H1 (cell line): ENCODE measurements at regions not wholly inside any gene's neighbourhood (a gene's known extent, or its start where the extent isn't known, plus 50 kb on each side); places are given as distances from the start of the nearest gene placed in this dataset.

ENCODE experiments used
- CTCF ChIA-PET: fragments of 300-600 bp; sonication (Branson Sonifier 250); formaldehyde crosslinking; loops from one replicate; lab custom pipeline; 2021; ENCODE audit not compliant: partially characterized antibody; lab: Charles Lee
- POLR2A ChIA-PET: fragments of 300-600 bp; sonication (Branson Sonifier 250); formaldehyde crosslinking; loops from one replicate; lab custom pipeline; 2021; ENCODE audit warnings: inconsistent platforms; ENCODE audit not compliant: partially characterized antibody; lab: Charles Lee
- DNase-seq, 2 experiments: peaks; one replicate each; pipeline versions ENCODE4 v3.0.0 to v3.0.0-alpha.2; 2010 to 2022; ENCODE audit warnings: low spot score in 2 of 2, low read depth in 1 of 2, mixed read lengths in 1 of 2
- FAIRE-seq: peaks from 2 replicates; lab custom pipeline; 2011; peaks lifted over from hg19 to GRCh38; lab: Jason Lieb, UNC
- H2AFZ ChIP-seq: 2 replicates; pipeline ENCODE4 v1.8.1; 2012; ENCODE audit warnings: low read length, inconsistent platforms
- H2AK5ac ChIP-seq: 2 replicates; pipeline ENCODE4 v1.6.1; 2013; ENCODE audit warnings: low read depth, low read length
- H2BK120ac ChIP-seq: replicated peaks from 2 replicates; pipeline ENCODE3; 2013; ENCODE audit warnings: low read depth, low read length, inconsistent platforms
- H2BK12ac ChIP-seq: 2 replicates; pipeline ENCODE4 v1.6.1; 2013; ENCODE audit warnings: low read depth, low read length
- H2BK15ac ChIP-seq: 2 replicates; pipeline ENCODE4 v1.6.1; 2013; ENCODE audit warnings: low read length
- H2BK20ac ChIP-seq: 2 replicates; pipeline ENCODE4 v1.6.1; 2013; ENCODE audit warnings: low read length
- H2BK5ac ChIP-seq: 2 replicates; pipeline ENCODE4 v1.6.1; 2013; ENCODE audit warnings: low read depth, low read length
- H3K14ac ChIP-seq: 2 replicates; pipeline ENCODE4 v1.6.1; 2013; ENCODE audit warnings: inconsistent platforms; ENCODE audit not compliant: insufficient read length
- H3K18ac ChIP-seq: 2 replicates; pipeline ENCODE4 v1.6.1; 2013; ENCODE audit warnings: low read length; ENCODE audit errors: extremely low read depth
- H3K23ac ChIP-seq: 2 replicates; pipeline ENCODE4 v1.6.1; 2013; ENCODE audit warnings: inconsistent platforms; ENCODE audit not compliant: insufficient read length
- H3K23me2 ChIP-seq: 2 replicates; pipeline ENCODE4 v1.6.1; 2013; ENCODE audit warnings: low read depth, low read length
- H3K27ac ChIP-seq: 2 replicates; pipeline ENCODE4 v1.6.1; 2011; ENCODE audit warnings: low read depth, low read length, inconsistent platforms
- H3K27me3 ChIP-seq, 4 experiments: replicated peaks in 1 of 4; 1 replicate in 1 of 4; 2 replicates in 3 of 4; pipeline versions ENCODE4 v1.6.1 to v1.8.1; 2011 to 2013; ENCODE audit warnings: low read length in 3 of 4, mild to moderate bottlenecking in 3 of 4, inconsistent platforms in 2 of 4, mixed read lengths in 2 of 4, moderate library complexity in 1 of 4; ENCODE audit not compliant: control insufficient read depth in 3 of 4, insufficient read depth in 3 of 4; ENCODE audit errors: extremely low read depth in 1 of 4
- H3K36me3 ChIP-seq, 4 experiments: 2 replicates each; pipeline versions ENCODE4 v1.6.1 to v1.8.1; 2011 to 2013; ENCODE audit warnings: mild to moderate bottlenecking in 4 of 4, low read length in 3 of 4, moderate library complexity in 2 of 4, control low read depth in 1 of 4, inconsistent platforms in 1 of 4; ENCODE audit not compliant: insufficient read depth in 4 of 4, control insufficient read depth in 2 of 4
- H3K4ac ChIP-seq: replicated peaks from 2 replicates; pipeline ENCODE3; 2013; ENCODE audit warnings: low read length, low read depth, mixed read lengths, inconsistent platforms; ENCODE audit not compliant: insufficient read length
- H3K4me1 ChIP-seq, 4 experiments: replicated peaks in 1 of 4; 1 replicate in 1 of 4; 2 replicates in 3 of 4; pipeline versions ENCODE4 v1.6.1 to v1.8.1; 2011 to 2013; ENCODE audit warnings: low read length in 3 of 4, inconsistent platforms in 2 of 4, mixed read lengths in 1 of 4; ENCODE audit not compliant: insufficient read depth in 4 of 4, control insufficient read depth in 3 of 4
- H3K4me2 ChIP-seq, 2 experiments: 2 replicates each; pipeline versions ENCODE4 v1.6.1 to v1.8.1; 2011 to 2013; ENCODE audit warnings: low read depth in 2 of 2, low read length in 2 of 2, control low read depth in 1 of 2, inconsistent platforms in 1 of 2, mild to moderate bottlenecking in 1 of 2; ENCODE audit not compliant: insufficient read depth in 1 of 2
- H3K4me3 ChIP-seq, 4 experiments: fragments of 200-600, 300-600 bp in 1 of 4; sonication (generic), shearing (Covaris generic), sonication (Bioruptor Twin) in 1 of 4; 2 replicates each; pipeline versions ENCODE4 v1.5.1 to v1.8.1; 2011 to 2016; ENCODE audit warnings: low read length in 4 of 4, low read depth in 3 of 4, control low read depth in 2 of 4, inconsistent platforms in 2 of 4, mild to moderate bottlenecking in 2 of 4, mixed read lengths in 1 of 4, moderate library complexity in 1 of 4; ENCODE audit not compliant: insufficient read depth in 2 of 4; ENCODE audit errors: extremely low read depth in 1 of 4
- H3K56ac ChIP-seq: replicated peaks from 2 replicates; pipeline ENCODE3; 2013; ENCODE audit warnings: low read depth, mild to moderate bottlenecking, mixed read lengths, low read length, inconsistent platforms; ENCODE audit not compliant: insufficient read length
- H3K79me1 ChIP-seq: 2 replicates; pipeline ENCODE4 v1.6.1; 2013; ENCODE audit warnings: low read depth, low read length, control low read depth
- H3K79me2 ChIP-seq, 2 experiments: 2 replicates each; pipeline versions ENCODE4 v1.6.1 to v1.8.1; 2012 to 2013; ENCODE audit warnings: low read length in 2 of 2, mild to moderate bottlenecking in 2 of 2, inconsistent platforms in 1 of 2; ENCODE audit not compliant: insufficient read depth in 2 of 2, control insufficient read depth in 1 of 2
- H3K9ac ChIP-seq, 4 experiments: replicated peaks in 1 of 4; 1 replicate in 1 of 4; 2 replicates in 3 of 4; pipeline versions ENCODE4 v1.6.1 to v1.8.1; 2011 to 2013; ENCODE audit warnings: low read depth in 3 of 4, low read length in 3 of 4, control low read depth in 2 of 4, mild to moderate bottlenecking in 2 of 4, moderate library complexity in 2 of 4, inconsistent platforms in 1 of 4; ENCODE audit errors: extremely low read depth in 1 of 4
- H3K9me3 ChIP-seq, 2 experiments: 2 replicates each; pipeline versions ENCODE4 v1.6.1 to v1.8.1; 2012 to 2013; ENCODE audit warnings: mild to moderate bottlenecking in 2 of 2, moderate library complexity in 2 of 2, control low read depth in 1 of 2, inconsistent platforms in 1 of 2, low read depth in 1 of 2, low read length in 1 of 2, mixed read lengths in 1 of 2; ENCODE audit not compliant: insufficient read depth in 2 of 2
- H4K20me1 ChIP-seq, 2 experiments: replicated peaks in 1 of 2; 2 replicates each; pipeline versions ENCODE3 to v1.8.1; 2011 to 2013; ENCODE audit warnings: inconsistent platforms in 2 of 2, low read length in 2 of 2, mild to moderate bottlenecking in 1 of 2; ENCODE audit not compliant: insufficient read depth in 2 of 2, control insufficient read depth in 1 of 2
- H4K5ac ChIP-seq: 2 replicates; pipeline ENCODE4 v1.6.1; 2013; ENCODE audit warnings: low read length, low read depth, mixed read lengths, inconsistent platforms; ENCODE audit not compliant: insufficient read length
- H4K8ac ChIP-seq: 2 replicates; pipeline ENCODE4 v1.8.0; 2013; ENCODE audit warnings: mild to moderate bottlenecking, moderate library complexity, low read length, inconsistent platforms; ENCODE audit not compliant: insufficient read depth; ENCODE audit errors: extremely low read depth
- H4K91ac ChIP-seq: replicated peaks from 2 replicates; pipeline ENCODE3; 2013; ENCODE audit warnings: low read length, mixed read lengths, inconsistent platforms; ENCODE audit not compliant: insufficient read length
- CBX8 ChIP-seq: fragments of 300-800, 300-1000 bp; sonication (generic); IDR thresholded peaks from 2 replicates; pipeline ENCODE4 v1.7.1; 2016; ENCODE audit warnings: low read depth, low read length, borderline replicate concordance
- CHD1 ChIP-seq: IDR thresholded peaks from 2 replicates; pipeline ENCODE4 v1.6.1; 2012; ENCODE audit warnings: low read depth, low read length, improper control_type of control experiment
- KDM4A ChIP-seq: IDR thresholded peaks from one replicate; pipeline ENCODE4 v1.7.1; 2012; ENCODE audit warnings: low read depth, mild to moderate bottlenecking, moderate library complexity, low read length, inconsistent platforms; ENCODE audit not compliant: severe bottlenecking
- PHF8 ChIP-seq: fragments of 200-600 bp; sonication (generic); conservative IDR thresholded peaks from 2 replicates; pipeline ENCODE4 v1.7.1; 2012; ENCODE audit warnings: low read depth, mild to moderate bottlenecking, inconsistent platforms, low read length, moderate library complexity
- POLR2A ChIP-seq, 2 experiments: IDR thresholded peaks; 1 replicate in 1 of 2; 2 replicates in 1 of 2; pipeline ENCODE4 v1.6.1; 2011; ENCODE audit warnings: low read depth in 2 of 2, low read length in 2 of 2, mild to moderate bottlenecking in 2 of 2; ENCODE audit errors: control extremely low read depth in 1 of 2
- RNF2 ChIP-seq: fragments of 200-900, 300-1000 bp; sonication (generic); IDR thresholded peaks from 2 replicates; pipeline ENCODE4 v1.7.1; 2016; ENCODE audit warnings: borderline replicate concordance, low read depth, mild to moderate bottlenecking, antibody characterized with exemption, low read length; ENCODE audit not compliant: poor library complexity, severe bottlenecking; ENCODE audit errors: missing control alignments
- SIX5 ChIP-seq: IDR thresholded peaks from 2 replicates; pipeline ENCODE4 v1.6.1; 2011; ENCODE audit warnings: mild to moderate bottlenecking, low read depth, low read length
- SUZ12 ChIP-seq: fragments of 200-600 bp; sonication (generic); IDR thresholded peaks from 2 replicates; pipeline ENCODE4 v1.6.1; 2012; ENCODE audit warnings: mild to moderate bottlenecking, inconsistent platforms, low read length, moderate library complexity, mixed read lengths
- ZNF274 ChIP-seq: IDR thresholded peaks from 2 replicates; pipeline ENCODE4 v1.7.0; 2012; ENCODE audit warnings: low read length, borderline replicate concordance; ENCODE audit errors: extremely low read depth
- WGBS, 2 experiments: shearing (Covaris generic) in 1 of 2; methylation state at CpG; one replicate each; pipeline versions ENCODE4 v1.1.6 to v1.1.7; 2013 to 2015; ENCODE audit warnings: low lambda C conversion rate in 2 of 2, mixed read lengths in 2 of 2, inconsistent platforms in 1 of 2, low coverage in 1 of 2, missing lambda C conversion rate in 1 of 2; ENCODE audit not compliant: insufficient replicate concordance in 2 of 2, insufficient coverage in 1 of 2, insufficient read length in 1 of 2; ENCODE audit errors: extremely low coverage in 1 of 2, missing lambda C conversion rate in 1 of 2; 5-methylcytosine and 5-hydroxymethylcytosine counted together
- TF ChIP-seq, protein P1 (sequence below): IDR thresholded peaks from 2 replicates; pipeline ENCODE4 v1.6.1; 2012; ENCODE audit warnings: inconsistent platforms
- TF ChIP-seq, protein P2 (sequence below): IDR thresholded peaks from 2 replicates; pipeline ENCODE4 v1.6.1; 2012; ENCODE audit warnings: inconsistent platforms

DNA sequence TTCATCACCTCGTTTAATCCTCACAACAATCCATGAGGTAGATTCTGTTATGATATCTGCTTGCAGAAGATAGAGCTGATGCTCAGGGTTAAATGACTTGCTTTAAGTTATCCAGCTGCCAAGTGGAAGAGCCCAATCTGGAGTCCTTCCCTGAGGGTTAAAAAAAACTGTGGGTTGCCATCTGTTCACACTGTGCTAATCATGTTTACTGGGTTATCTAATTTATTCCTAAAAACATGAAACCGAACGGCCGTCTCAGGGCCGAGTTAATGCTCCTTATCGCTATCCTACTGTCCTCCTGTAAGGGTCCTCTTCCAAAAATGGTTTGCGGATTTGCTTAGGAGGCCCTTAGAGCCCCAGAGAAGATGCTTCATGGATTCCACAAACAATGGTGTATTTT lies 153.3 kb downstream of the YIPF5 start:
- H2BK20ac ChIP-seq: no peak overlapping the region
- TF ChIP-seq SUZ12 (no peak), ZNF274 (no peak), RNF2 (no peak), SIX5 (no peak), POLR2A (IDR thresholded peaks at IDR 0.05; ENCODE audit: control extremely low read depth in 1 of 2, low read depth in 2 of 2, low read length in 2 of 2) (no peak), PHF8 (no peak), CHD1 (no peak), KDM4A (no peak), CBX8 (no peak)
- TF ChIP-seq, protein P1, sequence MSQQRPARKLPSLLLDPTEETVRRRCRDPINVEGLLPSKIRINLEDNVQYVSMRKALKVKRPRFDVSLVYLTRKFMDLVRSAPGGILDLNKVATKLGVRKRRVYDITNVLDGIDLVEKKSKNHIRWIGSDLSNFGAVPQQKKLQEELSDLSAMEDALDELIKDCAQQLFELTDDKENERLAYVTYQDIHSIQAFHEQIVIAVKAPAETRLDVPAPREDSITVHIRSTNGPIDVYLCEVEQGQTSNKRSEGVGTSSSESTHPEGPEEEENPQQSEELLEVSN: no peak
- TF ChIP-seq, protein P2, sequence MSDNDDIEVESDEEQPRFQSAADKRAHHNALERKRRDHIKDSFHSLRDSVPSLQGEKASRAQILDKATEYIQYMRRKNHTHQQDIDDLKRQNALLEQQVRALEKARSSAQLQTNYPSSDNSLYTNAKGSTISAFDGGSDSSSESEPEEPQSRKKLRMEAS: no peak
- TF ChIP-seq, all 59 proteins: peak for 0
- Histone ChIP-seq H3K4me1 (peaks cover 0 to 7% (median 2%) of the 10 kb centered on the region in 4 experiments; a peak in 2 of 7 replicates), H3K23ac (no peak overlapping the region), H3K36me3 (peaks cover 0 to 10% (median 4%) of the 10 kb centered on the region in 4 experiments; a peak in 3 of 8 replicates), H2BK15ac (no peak overlapping the region), H3K56ac (no peak overlapping the region), H3K9ac (no peak overlapping the region), H3K9me3 (peaks cover 24 to 25% of the 10 kb centered on the region in 2 experiments), H4K20me1 (no peaks in the 10 kb centered on the region), H2AFZ (no peak overlapping the region), H2BK5ac (no peak overlapping the region), H4K8ac (no peak overlapping the region), H3K27me3 (no peaks in the 10 kb centered on the region), H2BK12ac (no peak overlapping the region), H2BK120ac (no peak overlapping the region), H3K23me2 (no peaks in the 10 kb centered on the region), H4K91ac (no peak overlapping the region), H3K4me2 (no peak overlapping the region), H3K18ac (no peak overlapping the region), H3K79me1 (no peaks in the 10 kb centered on the region), H3K14ac (no peak overlapping the region), H4K5ac (no peak overlapping the region), H3K4ac (no peak overlapping the region), H3K79me2 (no peaks in the 10 kb centered on the region), H3K27ac (no peak overlapping the region), H2AK5ac (no peak overlapping the region), H3K4me3 (no peak overlapping the region)
- CTCF ChIA-PET: no interaction called here
- POLR2A ChIA-PET: no interaction called here
- no peak for DNase-seq
- 93% methylated on average over 7 of the region's 7 CpGs; no CpG with 5 or more reads in 1 of the 2 experiments for WGBS, 2 experiments
- no peak for FAIRE-seq
